ENCODE measurements at regions not wholly inside any gene's neighbourhood (a gene's known extent, or its start where the extent isn't known, plus 50 kb on each side); places are given as distances from the start of the nearest gene placed in this dataset.
A peak's percentile ranks its signal among the peaks of the same experiment; 100 is the strongest.

GRCh38 chr14:95382747-95383146 lies 63.0 kb upstream of the CLMN start:
- DNase-seq (ENCODE audit: low spot score) = no peak

GRCh38 chr14:95381726-95382125 lies 62.0 kb upstream of the CLMN start:
- no peak for DNase-seq (ENCODE audit: low spot score)

GRCh38 chr14:95380350-95381042 lies 60.8 kb upstream of the CLMN start:
- DNase-seq (ENCODE audit: low spot score) = no peak

GRCh38 chr14:95379634-95380033 lies 59.9 kb upstream of the CLMN start:
- no peak for DNase-seq (ENCODE audit: low spot score)

- DNase-seq (ENCODE audit: low spot score) = no peak
These were observed 55.9 kb upstream of the CLMN start for GRCh38 chr14:95375539-95376109.

DNA sequence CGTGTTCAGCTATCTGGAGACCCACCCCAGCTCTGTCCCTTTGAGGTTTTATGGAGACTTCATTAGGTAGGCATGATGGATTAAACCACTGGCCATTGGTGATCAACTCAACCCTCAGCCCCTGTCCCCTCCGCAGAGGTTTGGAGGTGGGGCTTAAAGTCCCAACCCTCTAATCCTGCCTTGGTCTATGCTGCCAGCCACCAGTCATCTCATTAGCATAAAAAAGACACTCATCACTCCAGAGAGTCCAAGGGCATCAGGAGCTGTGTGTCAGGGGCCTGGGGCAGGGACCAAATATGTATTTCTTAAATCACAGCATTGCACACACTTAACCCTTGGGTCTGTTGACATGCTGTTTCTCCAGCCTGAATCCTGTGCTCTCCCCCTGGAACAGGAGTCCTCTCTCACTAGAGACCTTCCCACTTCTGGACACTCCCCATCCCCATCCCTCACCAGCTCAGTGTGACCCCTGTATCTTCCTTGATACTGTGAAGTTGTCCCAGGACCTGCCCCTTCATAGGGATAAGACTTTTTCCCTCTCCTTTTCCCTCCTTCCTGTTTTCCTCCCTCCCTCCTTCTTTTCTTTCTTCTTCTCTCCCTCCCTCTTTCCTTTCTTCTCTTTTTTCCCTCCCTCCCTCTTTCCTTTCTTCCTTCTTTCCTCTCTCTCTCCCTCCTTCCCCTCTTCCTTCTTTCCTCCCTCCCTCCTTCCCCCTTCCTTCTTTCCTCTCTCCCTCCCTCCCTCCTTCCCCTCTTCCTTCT lies 54.7 kb upstream of the CLMN start:
- DNase-seq (ENCODE audit: low spot score) = no peak

DNA sequence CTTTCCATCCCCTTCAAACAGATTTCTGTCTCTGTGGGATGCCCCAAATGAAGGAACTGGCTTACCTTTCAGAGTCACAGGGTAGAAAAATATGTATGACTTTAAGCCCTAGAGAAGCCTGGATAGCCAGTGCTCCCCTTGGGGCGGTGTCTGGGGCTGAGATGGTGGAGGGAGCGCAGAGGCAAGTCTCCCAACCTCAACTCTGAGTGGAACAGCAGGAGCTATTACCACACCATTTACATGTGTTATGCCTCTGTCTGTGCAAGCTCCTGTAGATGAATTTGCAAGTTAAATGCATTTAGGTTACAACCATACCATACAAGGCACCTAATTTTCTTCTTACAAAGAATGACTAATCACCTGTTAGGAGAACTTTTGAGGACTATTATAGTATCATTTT lies 50.4 kb upstream of the CLMN start:
- DNase-seq (ENCODE audit: low spot score) = peak; percentile 37
